ENCODE measurements at regions not wholly inside any gene's neighbourhood (a gene's known extent, or its start where the extent isn't known, plus 50 kb on each side); places are given as distances from the start of the nearest gene placed in this dataset.
A peak's percentile ranks its signal among the peaks of the same experiment; 100 is the strongest.

DNA sequence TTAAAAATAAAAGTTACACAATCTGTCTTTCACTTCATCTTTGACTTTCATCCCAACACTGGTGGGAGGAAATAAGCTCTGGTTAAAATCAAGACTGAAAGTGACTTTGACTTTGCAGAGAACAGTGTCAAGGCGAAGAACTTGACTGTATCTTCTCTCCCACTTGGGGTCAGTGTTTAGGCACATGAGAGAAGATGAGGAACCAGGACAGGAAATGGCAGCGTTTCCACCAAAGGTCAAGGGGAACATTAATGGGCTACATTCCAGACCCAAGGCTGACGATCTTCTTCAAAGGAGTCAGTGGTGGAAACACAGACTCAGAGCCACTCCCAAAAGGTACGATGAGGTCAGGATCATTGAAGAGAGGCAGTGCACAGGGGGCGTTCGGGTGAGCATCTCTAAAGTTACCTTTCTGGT is 409.5 kb downstream of the ARHGEF28 start:
- Histone ChIP-seq H3K4me2 (ENCODE audit: low read length) (peak overlapping the region; percentile 61), H3K9me3 (ENCODE audit: low read length) (no peaks in the 10 kb centered on the region), H3K4me3 (ENCODE audit: low read length) (no peak overlapping the region), H3K4me1 (ENCODE audit: insufficient read depth, low read length) (peaks cover 26% of the 10 kb centered on the region), H3F3A (ENCODE audit: low read length, unreplicated experiment) (no peaks in the 10 kb centered on the region), H3K36me3 (ENCODE audit: low read depth, low read length) (no peaks in the 10 kb centered on the region), H3K79me2 (ENCODE audit: low read length) (no peaks in the 10 kb centered on the region), H2AFZ (ENCODE audit: low read length) (no peak overlapping the region), H3K9ac (ENCODE audit: low read length) (no peak overlapping the region), H4K20me1 (ENCODE audit: low read length) (no peaks in the 10 kb centered on the region), H3K27me3 (ENCODE audit: low read length) (no peaks in the 10 kb centered on the region), H3K9me2 (replicated peaks; ENCODE audit: low read length) (no peaks in the 10 kb centered on the region), H3K27ac (ENCODE audit: low read length) (no peak overlapping the region)
- DNase-seq = peak; percentile 64
- ATAC-seq = peak; percentile 28; the same call in 1 of the 2 replicates
- intact Hi-C loops (cut with micrococcal nuclease) = no loop called here
- CTCF ChIA-PET = interaction anchor here (0.6 to 0.7 kb wide), 2 partner anchors 444 to 609 kb away, joined by 3 to 4 read pairs; no protein-coding TSS in a partner anchor
- BruUV-seq (replicated peaks) = no TSS peak
- POLR2A ChIA-PET (ENCODE audit: unreplicated experiment) = interaction anchor here (0.6 kb wide), 1 partner anchor 39 kb away, joined by 6 read pairs; no protein-coding TSS in a partner anchor
- TF ChIP-seq CTCF (conservative IDR thresholded peaks at IDR 0.05; ENCODE audit: low read depth, low read length) = peak; percentile 54
- no peak for TF ChIP-seq EZH2phosphoT487 (IDR thresholded peaks at IDR 0.05; ENCODE audit: borderline replicate concordance, low read length)

GRCh38 chr5:74034733-74035132 is 408.7 kb downstream of the ARHGEF28 start:
- Histone ChIP-seq H3K27ac (ENCODE audit: low read length) (no peak overlapping the region), H3K4me2 (ENCODE audit: low read length) (peak overlapping the region; percentile 61)

GRCh38 chr5:74032617-74033016 is 406.6 kb downstream of the ARHGEF28 start:
- ChIA-PET CTCF (no interaction called here), POLR2A (ENCODE audit: unreplicated experiment) (no interaction called here)
- no peaks in the 10 kb centered on the region for H3K36me3 ChIP-seq (ENCODE audit: low read depth, low read length)
- H3K4me2 ChIP-seq (ENCODE audit: low read length) = no peak overlapping the region
- DNase-seq (no peak), ATAC-seq (no peak)
- H3K27me3 ChIP-seq (ENCODE audit: low read length) = no peaks in the 10 kb centered on the region
- no peaks in the 10 kb centered on the region for H3F3A ChIP-seq (ENCODE audit: low read length, unreplicated experiment)
- no peaks in the 10 kb centered on the region for H3K9me2 ChIP-seq (replicated peaks; ENCODE audit: low read length)
- peaks cover 32% of the 10 kb centered on the region for H3K4me1 ChIP-seq (ENCODE audit: insufficient read depth, low read length)
- no peak overlapping the region for H3K4me3 ChIP-seq (ENCODE audit: low read length)
- H2AFZ ChIP-seq (ENCODE audit: low read length) = no peak overlapping the region
- no peaks in the 10 kb centered on the region for H3K79me2 ChIP-seq (ENCODE audit: low read length)
- H3K9ac ChIP-seq (ENCODE audit: low read length) = no peak overlapping the region
- no TSS peak for BruUV-seq (replicated peaks)
- intact Hi-C loops (cut with micrococcal nuclease) = no loop called here
- no peak for TF ChIP-seq EZH2phosphoT487 (IDR thresholded peaks at IDR 0.05; ENCODE audit: borderline replicate concordance, low read length)
- TF ChIP-seq CTCF (conservative IDR thresholded peaks at IDR 0.05; ENCODE audit: low read depth, low read length) = no peak
- no peak for TF ChIP-seq EZH2 (IDR thresholded peaks at IDR 0.05; ENCODE audit: low read length, unreplicated experiment)
- H4K20me1 ChIP-seq (ENCODE audit: low read length) = no peaks in the 10 kb centered on the region
- no peak overlapping the region for H3K27ac ChIP-seq (ENCODE audit: low read length)
- no peaks in the 10 kb centered on the region for H3K9me3 ChIP-seq (ENCODE audit: low read length)

More at GRCh38 chr5:74034733-74035132, 408.7 kb downstream of the ARHGEF28 start:
- DNase-seq (peak; percentile 71), ATAC-seq (peak; percentile 99)
- Histone ChIP-seq H3K9ac (ENCODE audit: low read length) (no peak overlapping the region), H2AFZ (ENCODE audit: low read length) (no peak overlapping the region), H3K79me2 (ENCODE audit: low read length) (no peaks in the 10 kb centered on the region), H3K4me1 (ENCODE audit: insufficient read depth, low read length) (peaks cover 18% of the 10 kb centered on the region), H3K27me3 (ENCODE audit: low read length) (no peaks in the 10 kb centered on the region), H3K36me3 (ENCODE audit: low read depth, low read length) (no peaks in the 10 kb centered on the region), H3K9me2 (replicated peaks; ENCODE audit: low read length) (no peaks in the 10 kb centered on the region), H3K9me3 (ENCODE audit: low read length) (no peaks in the 10 kb centered on the region), H3K4me3 (ENCODE audit: low read length) (peak overlapping the region; percentile 25; the same call in 1 of the 2 replicates), H4K20me1 (ENCODE audit: low read length) (no peaks in the 10 kb centered on the region), H3F3A (ENCODE audit: low read length, unreplicated experiment) (no peaks in the 10 kb centered on the region)
- BruUV-seq (replicated peaks) = no TSS peak
- TF ChIP-seq EZH2phosphoT487 (IDR thresholded peaks at IDR 0.05; ENCODE audit: borderline replicate concordance, low read length) (no peak), EZH2 (IDR thresholded peaks at IDR 0.05; ENCODE audit: low read length, unreplicated experiment) (no peak), CTCF (conservative IDR thresholded peaks at IDR 0.05; ENCODE audit: low read depth, low read length) (no peak)
- intact Hi-C loops (cut with micrococcal nuclease) = no loop called here
- ChIA-PET CTCF (no interaction called here), POLR2A (ENCODE audit: unreplicated experiment) (no interaction called here)
